GM12865 (cell line): ENCODE measurements at regions not wholly inside any gene's neighbourhood (a gene's known extent, or its start where the extent isn't known, plus 50 kb on each side); places are given as distances from the start of the nearest gene placed in this dataset.
"Not testable (repeated sequence)": the region's sequence is repeated elsewhere in the genome, so short reads cannot be mapped to it uniquely, and the experiment has no call there.

Experiments
- DNase-seq: peaks from one replicate; pipeline ENCODE4 v3.0.0; 2010; ENCODE audit warnings: low read depth
- H3K4me3 ChIP-seq: 2 replicates; pipeline ENCODE4 v1.5.1; 2011; ENCODE audit warnings: mild to moderate bottlenecking, low read depth, low read length, control low read depth
- TF ChIP-seq, protein P1 (sequence below): IDR thresholded peaks from 2 replicates; pipeline ENCODE4 v1.5.1; 2011; ENCODE audit warnings: low read length, control low read depth, low read depth, inconsistent platforms; ENCODE audit not compliant: insufficient read depth; ENCODE audit errors: missing control alignments

DNA sequence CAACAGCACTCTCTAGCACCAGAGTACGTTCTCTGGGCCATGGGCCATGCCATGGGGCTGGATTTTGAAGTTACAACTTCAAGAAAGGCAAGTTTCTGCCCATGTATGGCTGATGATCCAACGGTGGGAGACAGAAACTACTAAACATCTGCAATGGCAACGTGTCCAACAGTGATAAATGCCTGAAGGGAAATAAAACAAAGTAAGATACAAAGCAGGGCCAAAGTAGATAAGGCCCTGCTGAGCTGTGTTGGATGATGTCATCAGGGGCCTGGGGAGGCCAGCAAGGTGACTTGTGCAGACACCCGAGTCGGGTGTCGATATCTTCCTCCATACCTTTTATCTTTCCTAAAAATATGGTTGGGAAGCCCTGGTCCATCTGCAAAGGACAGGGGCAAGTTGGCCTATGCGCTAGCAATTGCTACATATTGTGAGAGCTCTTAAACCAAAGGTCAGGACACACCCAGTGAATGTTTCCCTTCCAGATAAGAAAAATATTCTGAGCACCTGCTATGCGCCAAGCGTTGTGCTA, 487.2 kb downstream of the MN1 start:
- TF ChIP-seq, protein P1, sequence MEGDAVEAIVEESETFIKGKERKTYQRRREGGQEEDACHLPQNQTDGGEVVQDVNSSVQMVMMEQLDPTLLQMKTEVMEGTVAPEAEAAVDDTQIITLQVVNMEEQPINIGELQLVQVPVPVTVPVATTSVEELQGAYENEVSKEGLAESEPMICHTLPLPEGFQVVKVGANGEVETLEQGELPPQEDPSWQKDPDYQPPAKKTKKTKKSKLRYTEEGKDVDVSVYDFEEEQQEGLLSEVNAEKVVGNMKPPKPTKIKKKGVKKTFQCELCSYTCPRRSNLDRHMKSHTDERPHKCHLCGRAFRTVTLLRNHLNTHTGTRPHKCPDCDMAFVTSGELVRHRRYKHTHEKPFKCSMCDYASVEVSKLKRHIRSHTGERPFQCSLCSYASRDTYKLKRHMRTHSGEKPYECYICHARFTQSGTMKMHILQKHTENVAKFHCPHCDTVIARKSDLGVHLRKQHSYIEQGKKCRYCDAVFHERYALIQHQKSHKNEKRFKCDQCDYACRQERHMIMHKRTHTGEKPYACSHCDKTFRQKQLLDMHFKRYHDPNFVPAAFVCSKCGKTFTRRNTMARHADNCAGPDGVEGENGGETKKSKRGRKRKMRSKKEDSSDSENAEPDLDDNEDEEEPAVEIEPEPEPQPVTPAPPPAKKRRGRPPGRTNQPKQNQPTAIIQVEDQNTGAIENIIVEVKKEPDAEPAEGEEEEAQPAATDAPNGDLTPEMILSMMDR, result no peak
- H3K4me3 ChIP-seq, result no peak overlapping the region
- no peak for DNase-seq

- TF ChIP-seq, protein P1, result no peak
- no peak overlapping the region for H3K4me3 ChIP-seq
- DNase-seq, result no peak
Observed at GRCh38 chr22:27315833-27316232, 485.7 kb downstream of the MN1 start.

GRCh38 chr22:27317096-27317495, 484.5 kb downstream of the MN1 start:
- TF ChIP-seq, protein P1, result no peak
- DNase-seq, result no peak

GRCh38 chr22:27317971-27318428, 483.6 kb downstream of the MN1 start:
- TF ChIP-seq, protein P1, result no peak
- H3K4me3 ChIP-seq, result no peak overlapping the region
- DNase-seq, result no peak

More at GRCh38 chr22:27317096-27317495, 484.5 kb downstream of the MN1 start:
- no peak overlapping the region for H3K4me3 ChIP-seq

DNA sequence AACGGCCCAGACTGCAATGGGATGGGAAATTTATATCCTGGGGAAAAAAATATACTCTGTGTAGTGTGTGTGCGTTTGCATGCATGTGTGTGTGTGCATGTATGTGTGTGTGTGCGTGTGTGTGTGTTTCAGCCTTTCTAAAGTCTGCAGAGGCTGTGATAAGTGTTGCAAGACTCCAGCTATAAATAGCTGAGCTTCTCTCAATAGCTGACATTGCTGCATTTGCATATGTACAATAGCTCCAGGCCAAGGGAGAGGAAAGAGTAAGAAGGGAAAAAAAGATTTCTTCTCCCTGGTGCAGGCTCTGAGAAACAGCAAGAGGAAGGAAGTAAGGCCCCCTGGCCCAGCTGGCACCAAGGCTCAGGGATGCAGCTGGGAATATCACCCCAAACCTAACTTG, 483.0 kb downstream of the MN1 start:
- DNase-seq, result no peak
- TF ChIP-seq, protein P1, result no peak
- no peak overlapping the region for H3K4me3 ChIP-seq

DNA sequence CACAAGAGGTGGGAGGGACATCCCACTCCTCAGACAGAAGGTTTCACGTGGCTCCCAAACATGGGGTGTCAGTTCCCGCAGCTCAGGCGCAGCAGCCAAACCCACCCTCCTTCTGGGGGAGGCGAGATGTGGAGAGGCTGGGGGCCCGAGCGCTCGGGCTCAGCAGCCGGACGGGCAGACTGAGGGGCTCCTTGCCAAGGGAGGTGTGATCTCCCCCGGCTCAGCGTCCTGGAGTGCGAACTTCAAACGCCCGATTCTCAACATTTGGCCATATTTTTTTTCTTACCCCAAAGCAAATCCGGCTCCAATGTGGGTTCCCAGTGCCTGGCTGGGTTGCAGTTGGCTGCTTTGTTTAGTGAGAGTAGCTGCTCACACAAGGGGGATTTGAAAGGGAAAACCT, 477.9 kb downstream of the MN1 start:
- DNase-seq, result no peak
- H3K4me3 ChIP-seq, result no peak overlapping the region
- TF ChIP-seq, protein P1, result no peak

- not testable (repeated sequence) for H3K4me3 ChIP-seq, DNase-seq
Observed at GRCh38 chr22:27324908-27325307, 476.6 kb downstream of the MN1 start.
